Omental fat pad (tissue), 3 donors: ENCODE measurements at regions not wholly inside any gene's neighbourhood (a gene's known extent, or its start where the extent isn't known, plus 50 kb on each side); places are given as distances from the start of the nearest gene placed in this dataset.

Experiments used
- ATAC-seq: fragments of 150-250 bp; one replicate; pipeline ENCODE4 v1.9.1; 2016; ENCODE audit warnings: mild to moderate bottlenecking, moderate library complexity; ENCODE audit not compliant: low FRiP score
- DNase-seq: peaks from one replicate; pipeline ENCODE4 v3.0.0-alpha.2; 2019; ENCODE audit warnings: low spot score
- CTCF ChIP-seq, 3 donors: fragments of 450-650 bp; IDR thresholded peaks; one replicate each; pipeline ENCODE4 v1.5.1; 2016 to 2017; ENCODE audit warnings: antibody characterized with exemption in 3 of 3, mild to moderate bottlenecking in 3 of 3, moderate library complexity in 2 of 3

GRCh38 chr14:86613126-86613525 is 1083.2 kb downstream of the FLRT2 start:
- no peak for TF ChIP-seq CTCF (IDR thresholded peaks at IDR 0.05)
- no peak for DNase-seq
- ATAC-seq: no peak

GRCh38 chr14:86604561-86604960 is 1074.6 kb downstream of the FLRT2 start:
- ATAC-seq (no peak), DNase-seq (no peak)
- no peak for TF ChIP-seq CTCF (IDR thresholded peaks at IDR 0.05)

- TF ChIP-seq CTCF (IDR thresholded peaks at IDR 0.05): no peak
- no peak for ATAC-seq
- no peak for DNase-seq
Measured at GRCh38 chr14:86602263-86602662, 1072.3 kb downstream of the FLRT2 start.

GRCh38 chr14:86601813-86602212 is 1071.9 kb downstream of the FLRT2 start:
- no peak for TF ChIP-seq CTCF (IDR thresholded peaks at IDR 0.05)
- ATAC-seq (no peak), DNase-seq (no peak)

GRCh38 chr14:86597279-86597678 is 1067.3 kb downstream of the FLRT2 start:
- TF ChIP-seq CTCF (IDR thresholded peaks at IDR 0.05): no peak
- DNase-seq (no peak), ATAC-seq (no peak)

GRCh38 chr14:86596024-86596423 is 1066.1 kb downstream of the FLRT2 start:
- no peak for ATAC-seq

GRCh38 chr14:86575141-86575540 is 1045.2 kb downstream of the FLRT2 start:
- DNase-seq (no peak), ATAC-seq (no peak)
- TF ChIP-seq CTCF (IDR thresholded peaks at IDR 0.05): no peak

More at GRCh38 chr14:86596024-86596423, 1066.1 kb downstream of the FLRT2 start:
- DNase-seq: no peak
- no peak for TF ChIP-seq CTCF (IDR thresholded peaks at IDR 0.05)
